Fibroblast of the aortic adventitia (primary cell): ENCODE measurements at regions not wholly inside any gene's neighbourhood (a gene's known extent, or its start where the extent isn't known, plus 50 kb on each side); places are given as distances from the start of the nearest gene placed in this dataset.

Experiments used
- DNase-seq: peaks from one replicate; pipeline ENCODE4 v3.0.0-alpha.2; 2010; ENCODE audit warnings: low read depth
- H3K4me3 ChIP-seq: 2 replicates; pipeline ENCODE4 v1.5.1; 2011; ENCODE audit warnings: low read depth, mild to moderate bottlenecking, control low read depth, low read length, moderate library complexity
- CTCF ChIP-seq: IDR thresholded peaks from 2 replicates; pipeline ENCODE4 v1.5.1; 2011; ENCODE audit warnings: mild to moderate bottlenecking, low read length, control low read depth, inconsistent platforms; ENCODE audit not compliant: insufficient read depth

- no peak for TF ChIP-seq CTCF
- no peak overlapping the region for H3K4me3 ChIP-seq
- DNase-seq = no peak
Measured at GRCh38 chr1:20432341-20432740, 53.7 kb downstream of the CAMK2N1 start.

- no peak for TF ChIP-seq CTCF
- no peak overlapping the region for H3K4me3 ChIP-seq
- no peak for DNase-seq
Measured at GRCh38 chr1:20431176-20431460, 54.9 kb downstream of the CAMK2N1 start.

- peak; percentile 89 for TF ChIP-seq CTCF
- DNase-seq = peak; percentile 34
- H3K4me3 ChIP-seq = no peak overlapping the region
Measured at GRCh38 chr1:20430355-20431175, 55.4 kb downstream of the CAMK2N1 start.

GRCh38 chr1:20429296-20429695 is 56.7 kb downstream of the CAMK2N1 start:
- H3K4me3 ChIP-seq = no peak overlapping the region
- peak; percentile 46 for DNase-seq
- TF ChIP-seq CTCF = no peak

GRCh38 chr1:20428841-20429240 is 57.2 kb downstream of the CAMK2N1 start:
- no peak for TF ChIP-seq CTCF
- H3K4me3 ChIP-seq = no peak overlapping the region
- DNase-seq = no peak

GRCh38 chr1:20426923-20427322 is 59.1 kb downstream of the CAMK2N1 start:
- peak; percentile 88 for DNase-seq
- no peak overlapping the region for H3K4me3 ChIP-seq
- no peak for TF ChIP-seq CTCF

- TF ChIP-seq CTCF = no peak
- DNase-seq = no peak
- H3K4me3 ChIP-seq = no peak overlapping the region
Measured at GRCh38 chr1:20426371-20426770, 59.6 kb downstream of the CAMK2N1 start.
